ENCODE measurements at regions not wholly inside any gene's neighbourhood (a gene's known extent, or its start where the extent isn't known, plus 50 kb on each side); places are given as distances from the start of the nearest gene placed in this dataset.
"Not testable (repeated sequence)": the region's sequence is repeated elsewhere in the genome, so short reads cannot be mapped to it uniquely, and the experiment has no call there.

GRCh38 chr2:11997142-11997541 is 250.7 kb downstream of the LPIN1 start:
- DNase-seq = no peak

GRCh38 chr2:11998218-11998617 is 251.8 kb downstream of the LPIN1 start:
- DNase-seq = no peak

- no peak for DNase-seq
Measured at GRCh38 chr2:11998626-11999378, 252.4 kb downstream of the LPIN1 start.

GRCh38 chr2:12001621-12002020 is 255.2 kb downstream of the LPIN1 start:
- DNase-seq = no peak

GRCh38 chr2:12002215-12002614 is 255.8 kb downstream of the LPIN1 start:
- no peak for DNase-seq

GRCh38 chr2:12004713-12005112 is 258.3 kb downstream of the LPIN1 start:
- DNase-seq = no peak

GRCh38 chr2:12005886-12006681 is 259.7 kb downstream of the LPIN1 start:
- peak; percentile 51 for DNase-seq

- DNase-seq = no peak
Measured at GRCh38 chr2:12006850-12007249, 260.4 kb downstream of the LPIN1 start.

GRCh38 chr2:12007282-12007681 is 260.9 kb downstream of the LPIN1 start:
- DNase-seq = no peak

GRCh38 chr2:12008425-12009061 is 262.1 kb downstream of the LPIN1 start:
- no peak for DNase-seq

- no peak for DNase-seq
Measured at GRCh38 chr2:12009323-12009905, 263.0 kb downstream of the LPIN1 start.

- DNase-seq = no peak
Measured at GRCh38 chr2:12010059-12010458, 263.6 kb downstream of the LPIN1 start.

- DNase-seq = no peak
Measured at GRCh38 chr2:12010779-12011178, 264.3 kb downstream of the LPIN1 start.

- DNase-seq = no peak
Measured at GRCh38 chr2:12014088-12014960, 267.9 kb downstream of the LPIN1 start.

- DNase-seq = no peak
Measured at GRCh38 chr2:12017499-12018157, 271.2 kb downstream of the LPIN1 start.

GRCh38 chr2:12018726-12019125 is 272.3 kb downstream of the LPIN1 start:
- not testable (repeated sequence) for DNase-seq

GRCh38 chr2:12020833-12021469 is 274.5 kb downstream of the LPIN1 start:
- no peak for DNase-seq

- not testable (repeated sequence) for DNase-seq
Measured at GRCh38 chr2:12024197-12024907, 277.9 kb downstream of the LPIN1 start.

- no peak for DNase-seq
Measured at GRCh38 chr2:12027136-12027535, 280.7 kb downstream of the LPIN1 start.

- DNase-seq = no peak
Measured at GRCh38 chr2:12031866-12032265, 285.4 kb downstream of the LPIN1 start.

- no peak for DNase-seq
Measured at GRCh38 chr2:12032398-12032797, 286.0 kb downstream of the LPIN1 start.
